Type B pancreatic cell (in vitro differentiated cells): ENCODE measurements at regions not wholly inside any gene's neighbourhood (a gene's known extent, or its start where the extent isn't known, plus 50 kb on each side); places are given as distances from the start of the nearest gene placed in this dataset.

Experiments
- DNase-seq: peaks from one replicate; pipeline ENCODE4 v3.0.0; 2021; ENCODE audit warnings: mixed read lengths; ENCODE audit not compliant: unreplicated experiment; ENCODE audit errors: extremely low spot score
- H3K27ac Mint-ChIP-seq: 2 replicates; pipeline ENCODE4 v1.8.0; 2021; ENCODE audit warnings: mild to moderate bottlenecking, mixed read lengths
- H3K27me3 Mint-ChIP-seq: 2 replicates; pipeline ENCODE4 v1.8.0; 2021; ENCODE audit warnings: mixed read lengths
- H3K36me3 Mint-ChIP-seq: 2 replicates; pipeline ENCODE4 v1.8.0; 2021; ENCODE audit warnings: mixed read lengths
- H3K4me1 Mint-ChIP-seq: one replicate; pipeline ENCODE4 v1.8.0; 2021; ENCODE audit warnings: mixed read lengths; ENCODE audit not compliant: unreplicated experiment
- H3K4me3 Mint-ChIP-seq: 2 replicates; pipeline ENCODE4 v1.8.0; 2021; ENCODE audit warnings: mild to moderate bottlenecking, mixed read lengths
- H3K9me3 Mint-ChIP-seq: 2 replicates; pipeline ENCODE4 v1.8.0; 2021; ENCODE audit warnings: mixed read lengths
- CTCF ChIP-seq: fragments of 200-600 bp; sonication (generic); conservative IDR thresholded peaks from 2 replicates; pipeline ENCODE4 v1.5.0; 2021; ENCODE audit warnings: antibody characterized with exemption, mild to moderate bottlenecking

DNA sequence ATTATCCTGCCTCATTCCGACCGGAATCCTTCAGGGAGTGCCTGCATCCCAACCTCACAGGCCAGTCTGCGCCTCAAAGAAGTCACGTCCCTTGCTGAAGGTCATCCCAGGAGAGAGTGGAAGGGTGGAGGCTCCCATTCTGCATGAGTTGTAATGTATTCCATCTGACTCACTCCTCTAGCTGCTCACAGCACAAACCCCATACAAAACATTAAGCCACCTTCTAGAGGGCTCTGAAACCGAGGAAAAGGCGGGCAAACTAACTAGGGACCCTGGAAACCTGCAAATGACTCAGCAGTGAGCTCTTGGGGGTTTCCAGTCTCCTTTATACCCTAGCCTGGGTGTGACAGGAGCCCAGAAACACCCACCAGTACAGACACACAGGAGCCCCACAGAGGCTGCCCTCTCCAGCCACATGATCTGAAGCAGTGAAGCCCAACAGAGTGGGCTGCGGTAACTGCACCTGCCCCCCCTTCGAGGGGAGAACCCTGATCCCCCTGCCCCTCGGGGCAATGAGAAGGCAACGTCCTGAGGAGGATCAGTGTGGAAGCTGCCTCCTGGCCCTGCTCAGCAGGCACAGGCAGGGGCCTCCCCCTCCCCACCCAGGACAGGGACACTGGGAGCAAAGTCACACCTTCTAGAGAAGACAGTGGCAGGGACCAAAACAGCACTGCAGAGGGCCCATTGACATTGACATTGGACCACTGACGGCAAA, 69.3 kb upstream of the SNTG2 start:
- TF ChIP-seq CTCF, result no peak
- Mint-ChIP-seq H3K9me3 (no peaks in the 10 kb centered on the region), H3K36me3 (no peaks in the 10 kb centered on the region), H3K27ac (no peak overlapping the region), H3K27me3 (peaks cover 29% of the 10 kb centered on the region), H3K4me3 (no peak overlapping the region), H3K4me1 (peaks cover 5% of the 10 kb centered on the region)
- DNase-seq, result peak; percentile 52

DNA sequence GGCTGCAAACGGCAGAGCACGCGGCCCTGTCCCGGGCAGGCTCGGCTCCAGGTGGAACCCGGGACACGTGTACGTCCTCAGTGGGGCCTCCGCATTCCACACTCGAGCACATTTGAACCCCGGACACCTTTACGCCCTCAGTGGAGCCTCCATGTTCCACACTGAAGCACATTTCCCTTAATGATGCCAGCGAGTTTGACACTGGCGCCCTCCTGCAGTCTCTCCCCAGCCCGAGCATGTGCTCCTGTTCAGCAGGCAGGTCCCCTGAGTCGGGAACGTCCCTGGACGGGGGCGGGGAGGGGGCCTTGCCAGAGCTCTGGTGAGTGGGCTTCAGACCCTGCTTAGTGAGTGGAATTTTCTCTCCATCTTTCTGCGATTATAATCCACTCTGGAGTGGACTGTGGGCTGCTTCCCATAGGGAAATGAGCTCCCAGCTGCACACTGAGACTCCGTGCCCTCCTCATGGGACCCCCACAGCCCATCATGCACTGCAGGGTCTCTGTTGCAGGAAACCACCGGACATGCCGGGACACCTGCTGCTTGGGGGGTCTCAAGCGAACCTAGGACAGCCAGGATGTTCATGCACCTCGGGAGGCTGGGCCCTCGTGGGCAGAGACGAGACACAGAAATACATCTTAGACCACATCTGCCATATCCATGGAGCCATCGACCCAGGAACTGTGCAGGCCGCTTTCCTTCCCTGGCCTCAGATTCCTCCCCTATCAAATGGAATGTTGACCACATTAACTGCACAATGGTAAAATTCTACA, 70.3 kb upstream of the SNTG2 start:
- H3K4me1 Mint-ChIP-seq, result peaks cover 5% of the 10 kb centered on the region
- no peak overlapping the region for H3K4me3 Mint-ChIP-seq
- DNase-seq, result no peak
- no peaks in the 10 kb centered on the region for H3K9me3 Mint-ChIP-seq
- H3K36me3 Mint-ChIP-seq, result no peaks in the 10 kb centered on the region
- no peak overlapping the region for H3K27ac Mint-ChIP-seq
- H3K27me3 Mint-ChIP-seq, result peaks cover 29% of the 10 kb centered on the region
- no peak for TF ChIP-seq CTCF

GRCh38 chr2:879540-879939, 71.1 kb upstream of the SNTG2 start:
- no peak for TF ChIP-seq CTCF
- Mint-ChIP-seq H3K36me3 (no peaks in the 10 kb centered on the region), H3K9me3 (no peaks in the 10 kb centered on the region), H3K27ac (no peak overlapping the region), H3K4me3 (no peak overlapping the region), H3K4me1 (peaks cover 5% of the 10 kb centered on the region), H3K27me3 (peaks cover 22% of the 10 kb centered on the region)
- DNase-seq, result no peak

- H3K4me3 Mint-ChIP-seq, result no peak overlapping the region
- no peaks in the 10 kb centered on the region for H3K4me1 Mint-ChIP-seq
- no peak for TF ChIP-seq CTCF
- DNase-seq, result no peak
- H3K27ac Mint-ChIP-seq, result no peak overlapping the region
- no peaks in the 10 kb centered on the region for H3K9me3 Mint-ChIP-seq
- no peaks in the 10 kb centered on the region for H3K36me3 Mint-ChIP-seq
- H3K27me3 Mint-ChIP-seq, result peaks cover 12% of the 10 kb centered on the region
These were observed 72.3 kb upstream of the SNTG2 start for GRCh38 chr2:878245-878930.

- no peak overlapping the region for H3K4me3 Mint-ChIP-seq
- no peak for DNase-seq
- no peak for TF ChIP-seq CTCF
- no peaks in the 10 kb centered on the region for H3K36me3 Mint-ChIP-seq
- H3K4me1 Mint-ChIP-seq, result no peaks in the 10 kb centered on the region
- no peak overlapping the region for H3K27ac Mint-ChIP-seq
- H3K9me3 Mint-ChIP-seq, result no peaks in the 10 kb centered on the region
- peaks cover 7% of the 10 kb centered on the region for H3K27me3 Mint-ChIP-seq
These were observed 72.9 kb upstream of the SNTG2 start for GRCh38 chr2:877747-878146.
